NCI-H524 treated with DMSO at 0.1 percent for 48 hours (cell line): ENCODE measurements at regions not wholly inside any gene's neighbourhood (a gene's known extent, or its start where the extent isn't known, plus 50 kb on each side); places are given as distances from the start of the nearest gene placed in this dataset.
"Not testable (repeated sequence)": the region's sequence is repeated elsewhere in the genome, so short reads cannot be mapped to it uniquely, and the experiment has no call there.

ENCODE experiments used
- DNase-seq: peaks from one replicate; lab custom pipeline; 2025; lab: John Stamatoyannopoulos, UW

DNA sequence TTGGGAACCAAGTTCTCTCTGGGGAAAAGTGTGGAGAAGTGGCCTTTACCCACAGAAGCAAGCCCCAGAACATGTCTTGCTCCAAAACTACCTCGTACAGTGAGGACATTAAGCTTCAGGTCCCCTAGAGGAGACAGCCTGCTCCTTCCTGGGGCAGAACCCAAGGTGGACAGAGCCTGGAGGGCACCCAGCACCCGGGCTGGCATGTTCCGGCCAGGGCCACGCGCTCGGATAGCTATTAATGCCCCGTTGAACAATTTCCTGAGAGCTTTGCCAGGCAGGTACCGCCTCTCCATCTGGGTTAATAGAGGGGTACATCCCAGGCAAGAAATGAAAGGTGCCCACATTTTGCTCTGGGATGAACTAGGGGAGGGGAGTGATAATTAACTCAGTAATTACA, 169.0 kb upstream of the GRK3 start:
- DNase-seq, result no peak

DNA sequence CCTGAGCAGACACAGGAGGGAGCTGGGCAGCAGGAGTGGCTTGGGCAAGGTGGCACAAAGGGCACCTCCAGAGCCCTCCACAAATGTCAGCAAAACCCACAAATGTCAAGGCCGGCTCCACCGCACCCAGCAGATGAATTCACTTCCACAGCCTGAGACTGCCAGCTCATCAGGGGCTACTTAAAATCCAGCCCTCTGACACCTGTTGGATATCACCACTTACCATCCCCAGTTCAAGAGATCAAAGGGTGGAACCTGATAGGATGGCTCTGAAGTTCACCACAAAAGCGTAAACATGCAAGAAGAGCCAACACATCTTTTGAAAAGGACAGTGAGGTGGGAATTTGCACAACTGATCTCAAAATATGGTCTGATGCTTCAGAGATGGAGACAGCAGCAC, 168.6 kb upstream of the GRK3 start:
- DNase-seq, result no peak

DNA sequence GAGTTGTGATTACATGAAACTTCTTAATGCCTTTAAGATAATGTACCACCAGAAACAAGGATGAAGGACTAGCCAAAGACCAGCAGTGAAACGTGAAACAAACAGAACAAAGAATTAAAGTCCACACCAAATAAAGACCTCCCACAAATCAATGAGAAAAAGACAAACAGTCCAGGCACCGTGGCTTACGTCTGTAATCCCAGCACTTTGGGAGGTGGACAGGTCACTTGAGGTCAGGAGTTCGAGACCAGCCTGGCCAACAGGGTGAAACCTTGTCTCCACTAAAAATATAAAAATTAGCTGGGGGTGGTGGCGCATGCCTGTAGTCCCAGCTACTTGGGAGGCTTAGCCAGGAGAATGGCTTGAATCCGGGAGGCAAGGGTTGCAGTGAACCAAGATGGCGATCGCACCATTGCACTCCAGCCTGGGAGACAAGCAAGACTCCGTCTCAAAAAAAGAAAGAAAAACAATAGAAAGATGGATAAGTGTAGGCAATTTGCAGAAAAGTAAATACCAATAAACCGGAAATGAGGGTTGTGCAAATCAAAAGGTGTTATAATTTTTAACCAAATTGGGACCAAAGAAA, 167.8 kb upstream of the GRK3 start:
- no peak for DNase-seq

DNA sequence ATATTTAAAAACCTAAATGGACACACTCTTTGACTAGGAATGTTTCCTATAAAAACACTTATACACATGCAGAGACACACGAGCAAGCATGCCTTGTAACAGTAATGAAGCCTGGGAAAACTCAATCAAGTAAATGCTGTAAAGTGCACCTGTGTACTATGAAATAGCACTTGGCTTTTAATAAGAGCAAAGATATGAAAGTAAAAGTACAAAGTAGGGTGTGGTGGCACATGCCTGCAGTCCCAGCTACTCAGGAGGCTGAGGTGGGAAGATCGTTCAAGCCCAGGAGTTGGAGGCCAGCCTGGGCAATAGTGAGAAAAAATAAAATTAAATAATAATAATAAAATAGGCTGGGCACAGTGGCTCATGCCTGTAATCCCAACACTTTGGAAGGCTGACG, 166.9 kb upstream of the GRK3 start:
- DNase-seq, result no peak

DNA sequence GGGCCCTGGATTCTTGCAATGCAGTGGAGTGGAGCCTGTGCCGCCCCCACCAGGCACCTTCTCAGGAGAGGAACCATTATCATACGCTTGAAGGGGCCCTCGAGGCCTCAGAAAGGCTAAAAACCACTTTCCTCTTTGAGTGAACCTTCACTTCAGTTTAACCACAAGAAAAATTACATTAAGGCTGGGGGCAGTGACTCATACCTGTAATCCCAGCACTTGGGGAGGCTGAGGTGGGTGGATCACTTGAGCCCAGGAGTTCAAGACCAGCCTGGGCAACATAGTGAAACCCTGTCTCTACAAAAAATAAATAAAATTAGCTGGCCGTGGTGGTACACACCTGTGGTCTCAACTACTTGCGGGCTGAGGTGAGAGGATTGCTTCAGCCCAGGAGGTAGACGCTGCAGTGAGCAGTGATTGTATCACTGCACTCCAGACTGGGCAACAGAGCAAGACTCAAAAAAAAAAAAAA, 165.8 kb upstream of the GRK3 start:
- not testable (repeated sequence) for DNase-seq

DNA sequence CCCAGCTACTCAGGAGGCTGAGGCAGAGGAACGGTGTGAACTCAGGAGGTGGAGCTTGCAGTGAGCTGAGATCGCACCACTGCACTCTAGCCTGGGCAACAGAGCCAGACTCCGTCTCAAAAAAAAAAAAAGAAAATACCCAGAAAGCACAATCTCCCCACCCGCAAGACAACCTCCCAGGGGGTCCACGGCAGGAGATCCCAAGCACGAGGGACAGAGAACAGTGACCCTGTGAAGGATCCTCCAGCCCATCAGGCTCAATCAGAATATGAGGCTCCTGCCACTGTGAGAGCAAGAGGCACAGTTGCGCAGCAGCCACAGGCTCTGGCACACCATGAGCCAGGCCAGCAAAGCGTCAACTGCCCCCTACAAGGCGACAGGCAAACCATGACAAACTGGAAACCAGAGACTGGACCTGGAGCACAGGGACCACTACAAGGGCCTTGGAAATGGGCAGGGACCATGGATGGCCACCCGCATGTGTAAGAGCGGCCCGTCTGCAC, 164.8 kb upstream of the GRK3 start:
- DNase-seq, result no peak

DNA sequence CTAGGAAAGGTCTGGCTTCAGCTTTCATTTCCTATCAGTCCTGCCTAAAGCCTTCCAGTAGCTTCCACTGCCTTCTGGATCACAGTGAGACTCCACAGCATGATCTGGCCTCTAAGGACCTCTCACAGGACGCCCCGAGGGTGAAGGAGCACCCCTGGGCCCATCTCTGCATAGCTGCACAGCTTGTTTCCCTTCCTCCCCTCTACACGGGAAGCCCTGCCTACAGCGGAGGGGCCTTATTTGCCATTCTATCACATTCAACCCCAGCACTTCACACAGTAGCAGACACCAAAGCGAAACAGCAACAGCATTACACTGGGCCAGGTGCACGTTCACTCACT, 162.3 kb upstream of the GRK3 start:
- DNase-seq, result no peak

DNA sequence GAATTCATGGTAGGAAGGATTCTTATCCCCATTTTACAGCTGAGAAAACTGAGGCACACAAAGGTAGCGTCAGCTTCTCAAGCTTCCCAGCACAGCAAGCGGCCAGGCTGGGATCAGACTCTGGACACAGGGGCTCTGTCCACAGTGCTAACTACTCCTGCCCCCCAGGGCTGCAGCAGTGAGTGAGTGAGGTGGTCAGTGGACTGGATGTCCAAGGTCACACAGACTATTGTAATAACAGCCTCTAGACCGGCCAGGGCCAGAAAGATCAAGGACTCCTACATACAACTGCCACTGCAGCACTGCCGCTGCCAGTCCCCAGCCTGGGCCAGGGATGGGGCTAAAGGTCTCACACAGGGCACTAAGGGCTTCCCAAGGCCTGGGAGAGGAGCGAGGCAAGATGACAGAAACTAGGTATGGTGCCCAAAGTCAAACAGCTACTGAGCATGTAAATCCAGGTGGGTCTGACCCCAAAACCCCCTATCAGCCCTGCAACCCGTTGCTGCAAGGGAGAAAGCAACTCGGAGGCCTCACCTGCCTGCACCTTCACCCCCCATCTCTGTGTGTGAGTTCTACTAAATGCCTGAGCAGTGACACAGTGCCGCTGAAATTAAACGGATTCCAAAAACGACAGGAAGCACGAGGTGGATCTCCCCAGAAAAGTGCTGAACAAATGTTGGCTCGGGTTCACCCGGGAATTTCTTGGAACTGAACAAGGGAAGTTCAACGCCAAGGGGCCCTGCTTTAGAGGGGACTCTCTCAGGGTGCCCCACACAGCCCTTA, 161.8 kb upstream of the GRK3 start:
- DNase-seq, result no peak

DNA sequence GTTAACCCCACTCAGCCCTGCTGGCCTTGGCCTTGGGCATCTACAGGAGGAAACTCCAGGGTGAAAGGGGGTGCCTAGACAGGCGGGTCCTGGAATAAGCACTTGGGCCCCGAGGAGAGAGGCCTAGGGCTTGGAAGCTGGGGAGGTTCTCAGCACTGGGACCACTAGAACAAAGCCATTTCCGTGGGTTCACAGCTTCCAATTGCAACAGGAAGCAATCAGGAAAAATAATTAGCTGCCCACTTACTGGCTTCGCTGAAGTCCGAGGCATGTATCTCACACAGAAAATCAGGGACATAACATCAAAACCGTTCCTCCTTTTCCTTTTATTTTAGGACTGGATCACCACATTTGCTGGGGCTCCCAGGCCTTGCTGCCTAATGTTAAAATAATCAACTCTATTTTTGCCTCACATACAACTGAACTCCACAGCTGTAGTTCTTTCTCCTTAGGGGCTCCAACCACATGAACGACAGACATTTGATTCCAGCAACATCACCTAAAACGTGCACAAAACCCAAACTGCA, 161.1 kb upstream of the GRK3 start:
- DNase-seq, result no peak

DNA sequence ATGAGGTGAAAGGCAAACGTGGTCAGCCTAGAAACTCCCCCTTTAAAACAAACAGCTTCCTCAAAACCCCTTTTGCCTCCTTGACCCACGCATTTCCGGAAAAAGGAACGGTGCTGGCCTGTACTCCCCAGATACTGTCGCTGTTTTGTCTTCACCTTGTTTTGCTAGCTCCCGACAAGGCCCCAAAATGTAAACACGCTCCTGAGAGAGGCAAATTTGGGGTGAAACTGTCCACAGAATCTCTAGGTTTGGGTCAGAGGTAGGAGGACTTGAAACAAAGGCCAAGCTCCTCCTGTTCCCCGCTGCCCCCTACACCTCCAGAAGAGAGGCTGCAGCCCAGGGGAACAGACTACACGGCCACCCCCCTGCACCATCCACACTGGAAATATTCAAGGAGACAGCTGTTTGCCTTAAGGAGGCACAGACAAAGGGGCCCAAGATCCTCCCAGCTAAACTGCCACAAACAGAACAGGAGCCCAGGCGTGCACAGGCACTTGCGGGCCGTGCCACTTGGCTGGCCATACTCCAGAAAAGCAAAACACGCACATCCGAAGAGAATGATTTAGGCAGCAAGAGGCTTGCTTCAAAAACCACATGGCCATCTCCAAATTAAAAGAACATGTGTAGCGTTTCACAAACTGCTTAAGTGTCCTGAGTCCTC, 160.5 kb upstream of the GRK3 start:
- DNase-seq, result peak; percentile 43

DNA sequence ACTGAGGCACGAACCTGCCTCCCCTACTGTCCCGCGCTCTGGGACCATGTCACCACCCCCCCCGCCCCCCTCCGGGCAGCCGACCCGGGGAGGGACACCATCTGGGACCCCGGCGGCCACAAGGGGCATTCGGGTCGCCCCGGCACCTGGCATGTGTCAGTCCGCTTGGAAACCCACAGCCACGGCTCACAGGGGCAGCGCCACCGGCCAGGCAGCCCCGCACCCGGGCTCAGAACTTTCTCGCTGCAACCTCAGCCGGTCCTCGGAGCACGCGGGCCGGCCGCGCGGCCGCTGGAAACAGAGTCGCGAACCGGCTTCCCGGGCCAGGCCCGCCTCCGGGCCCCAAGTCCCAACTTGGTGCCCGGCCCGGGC, 159.9 kb upstream of the GRK3 start:
- no peak for DNase-seq

DNA sequence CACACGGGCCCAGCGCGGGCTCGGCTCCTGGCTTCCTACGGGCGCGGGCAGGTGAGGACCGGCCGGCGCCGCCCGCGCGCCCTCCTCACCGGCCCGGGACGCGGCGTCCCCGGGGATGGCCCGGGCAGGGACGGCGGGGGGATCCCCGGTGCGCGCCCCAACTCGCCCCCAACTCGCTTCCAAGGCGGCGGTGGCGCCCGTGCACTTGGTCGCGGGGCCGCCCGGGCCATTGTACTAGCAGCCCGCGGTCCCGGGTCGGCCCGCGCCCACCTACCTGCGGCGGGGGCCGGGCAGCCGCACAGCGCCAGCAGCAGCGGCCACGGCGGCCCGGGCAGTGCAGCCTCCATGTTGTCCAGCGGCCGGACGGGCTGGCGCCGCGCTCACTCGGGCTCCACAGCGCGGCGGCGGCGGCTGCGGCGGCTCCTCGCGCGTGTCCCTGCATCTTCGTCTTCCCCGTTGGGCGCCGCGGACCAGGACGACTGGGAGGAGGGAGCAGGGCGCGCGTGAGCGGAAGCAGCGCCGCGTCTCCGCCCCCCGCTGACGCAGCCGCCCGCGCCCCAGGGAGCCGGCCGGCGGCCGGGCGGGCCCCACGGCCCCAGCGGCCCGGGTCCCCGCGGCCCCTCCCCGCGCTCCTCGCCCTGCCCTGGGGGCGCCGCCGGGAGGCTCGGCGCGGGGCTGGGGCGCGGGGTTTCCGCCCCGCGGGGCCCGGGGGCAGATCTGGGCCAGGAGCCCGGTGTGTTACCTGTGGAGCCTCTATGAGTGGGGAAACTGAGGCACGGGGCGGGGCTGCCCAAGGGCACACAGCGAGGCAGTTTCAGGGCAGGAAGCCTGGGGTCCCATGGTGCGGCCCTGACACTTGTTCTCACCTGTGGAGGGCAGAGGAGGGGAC, 159.3 kb upstream of the GRK3 start:
- DNase-seq, result no peak

DNA sequence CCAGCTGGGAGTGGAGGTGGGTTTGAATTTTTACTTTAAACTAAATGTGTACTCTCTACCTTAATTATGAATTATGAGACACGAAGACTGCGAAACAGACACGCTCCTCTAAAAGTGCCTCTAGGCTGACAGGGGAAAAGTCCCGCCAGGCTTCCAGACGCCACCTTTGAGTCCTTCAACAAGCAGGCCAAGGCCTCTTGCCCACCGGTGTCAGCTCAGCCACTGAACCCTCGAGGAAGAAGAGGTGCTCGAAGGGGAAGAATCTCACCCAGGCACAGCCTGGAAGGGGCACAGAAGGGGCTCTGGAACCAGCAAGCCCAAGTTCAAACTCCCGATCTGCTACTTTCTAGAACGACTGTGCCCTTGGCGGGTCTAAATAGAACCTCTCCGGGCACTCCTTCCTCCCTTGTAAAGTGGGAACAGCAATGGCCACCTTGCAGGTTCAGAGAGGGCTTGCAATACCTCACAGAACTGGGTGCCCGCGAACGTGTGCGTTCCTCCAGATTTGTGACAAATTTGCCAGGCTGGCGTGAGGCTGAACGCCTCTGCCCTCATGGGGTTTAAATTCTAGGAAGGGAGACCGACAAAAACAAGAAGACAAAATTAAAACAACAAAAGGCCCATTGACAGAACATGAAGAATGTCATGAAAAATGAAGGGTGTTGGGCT, 158.5 kb upstream of the GRK3 start:
- DNase-seq, result no peak

DNA sequence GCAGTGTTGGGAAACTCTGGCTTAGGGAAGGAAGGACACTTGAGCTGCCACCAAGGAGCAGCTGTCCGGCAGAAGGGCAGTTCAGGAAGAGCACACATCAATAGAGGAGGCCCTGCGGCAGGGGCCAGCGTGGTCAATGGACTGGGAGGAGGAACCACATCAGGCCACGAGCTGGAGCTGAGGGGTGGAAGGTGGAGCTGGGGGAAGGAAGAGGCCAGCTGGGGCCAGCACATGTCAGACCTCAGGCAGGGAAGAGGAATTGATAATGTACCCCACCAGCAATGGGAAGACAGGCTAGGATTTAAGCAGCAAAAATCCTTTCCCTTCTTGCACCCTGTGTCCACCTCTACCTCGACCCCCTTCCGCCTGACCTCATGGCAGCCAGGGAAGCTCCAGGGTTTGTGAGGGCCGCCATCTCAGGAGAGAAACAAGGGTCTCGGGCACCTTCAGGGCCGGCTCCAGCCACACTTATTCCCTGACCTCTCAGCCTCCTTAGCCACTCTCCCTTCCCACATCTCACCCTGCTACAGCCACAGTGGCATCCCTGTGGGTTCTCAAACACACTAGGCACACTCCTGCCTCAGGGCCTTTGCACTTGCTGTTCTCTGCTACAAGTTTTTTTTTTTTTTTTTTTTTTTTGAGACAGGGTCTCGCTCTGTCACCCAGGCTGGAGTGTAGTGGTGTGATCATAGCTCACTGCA, 157.8 kb upstream of the GRK3 start:
- no peak for DNase-seq

DNA sequence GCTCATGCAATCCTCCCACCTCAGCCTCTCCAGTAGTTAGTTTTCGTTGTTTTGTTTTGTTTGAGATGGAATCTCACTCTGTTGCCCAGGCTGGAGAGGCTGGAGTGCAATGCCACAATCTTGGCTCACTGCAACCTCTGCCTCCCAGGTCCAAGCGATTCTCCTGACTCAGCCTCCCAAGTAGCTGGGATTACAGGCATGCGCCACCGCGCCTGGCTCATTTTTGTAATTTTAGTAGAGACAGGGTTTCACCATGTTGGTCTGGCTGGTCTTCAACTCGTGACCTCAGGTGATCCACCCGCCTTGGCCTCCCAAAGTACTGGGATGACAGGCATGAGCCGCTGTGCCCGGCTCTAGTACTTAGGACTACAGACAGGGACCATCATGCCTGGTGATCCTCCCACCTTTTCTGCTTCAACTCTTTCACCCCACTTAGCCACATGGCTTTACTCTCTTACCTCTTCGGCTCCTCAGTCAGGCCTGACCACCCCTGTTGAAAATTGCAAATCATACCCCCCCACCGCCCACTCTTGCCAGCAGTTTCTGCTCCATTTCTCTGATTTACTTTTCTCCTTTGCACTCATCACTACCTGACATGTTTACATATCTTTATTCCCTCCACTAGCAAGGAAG, 157.1 kb upstream of the GRK3 start:
- DNase-seq, result no peak

DNA sequence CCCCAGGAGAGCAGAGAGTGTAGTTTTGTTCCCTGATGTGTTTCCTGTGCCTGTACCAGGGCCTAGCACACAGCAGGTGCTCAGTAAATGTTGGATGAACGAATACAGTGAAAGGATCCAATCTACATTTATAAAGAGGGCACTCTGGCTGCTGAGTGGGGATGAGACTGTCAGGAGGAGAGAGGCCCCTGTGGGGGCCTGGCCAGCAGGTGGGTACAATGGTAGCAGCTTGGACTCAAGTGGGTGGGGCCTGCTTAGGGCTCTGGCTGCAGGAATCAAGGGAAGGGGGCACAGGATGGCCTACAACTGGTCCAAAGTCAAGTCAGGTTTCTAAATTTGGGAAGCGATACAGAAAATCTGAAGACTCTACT, 156.6 kb upstream of the GRK3 start:
- no peak for DNase-seq

DNA sequence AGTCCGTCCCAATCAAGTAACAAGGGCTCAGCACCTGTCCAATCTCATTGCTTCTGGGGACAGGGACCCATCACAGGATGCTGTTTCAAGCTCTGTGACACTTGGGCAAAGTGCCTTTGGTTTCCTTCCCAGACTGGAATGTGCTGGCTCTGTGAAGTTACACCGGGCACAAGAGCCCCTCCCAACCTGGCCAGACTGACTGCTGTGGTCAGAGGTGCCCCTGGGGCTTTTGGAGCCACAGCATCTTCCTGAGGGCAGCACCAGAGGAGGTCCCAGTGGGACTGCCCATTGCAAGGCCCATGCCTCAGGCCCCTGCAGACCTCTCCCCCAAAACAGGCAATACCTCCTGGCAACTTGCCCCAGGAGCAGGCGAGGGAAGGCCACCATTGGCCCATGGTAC, 155.2 kb upstream of the GRK3 start:
- no peak for DNase-seq

DNA sequence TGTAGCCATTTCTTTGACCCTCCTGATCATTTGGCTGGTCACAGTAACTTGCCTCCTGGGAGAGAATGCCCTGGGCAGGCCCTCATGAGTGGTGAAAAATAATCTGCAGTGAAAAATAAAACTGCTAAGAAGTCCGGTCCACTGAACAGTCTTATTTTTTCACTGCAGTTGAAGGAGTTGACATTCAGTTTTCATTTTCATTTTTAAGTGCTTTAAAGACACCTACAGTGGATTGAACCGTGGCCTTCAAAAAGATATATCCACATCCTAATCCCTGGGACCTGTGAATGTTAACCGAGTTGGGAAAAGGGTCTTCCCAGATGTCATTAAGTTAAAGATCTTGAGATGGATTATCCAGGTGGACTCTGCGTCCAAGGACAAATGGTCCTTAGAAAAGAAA, 153.6 kb upstream of the GRK3 start:
- DNase-seq, result no peak

DNA sequence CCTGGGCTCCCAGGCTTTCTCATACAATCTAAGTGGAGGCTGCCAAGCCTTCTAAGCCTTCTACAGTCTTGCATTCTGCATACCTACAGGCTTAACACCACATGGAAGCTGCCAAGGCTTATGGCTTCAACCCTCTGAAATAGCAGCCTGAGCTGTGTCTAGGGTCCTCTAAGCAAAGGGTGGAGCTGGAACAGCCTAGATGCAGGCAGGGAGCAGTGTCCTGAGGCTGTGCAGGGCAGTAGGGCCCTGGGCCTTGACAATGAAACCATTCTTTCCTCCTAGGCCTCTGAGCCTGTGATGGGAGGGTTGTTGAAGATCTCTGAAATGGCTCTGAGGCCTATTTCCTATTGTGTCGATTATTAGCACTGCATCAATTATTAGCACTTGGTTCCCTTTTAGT, 150.9 kb upstream of the GRK3 start:
- DNase-seq, result no peak

DNA sequence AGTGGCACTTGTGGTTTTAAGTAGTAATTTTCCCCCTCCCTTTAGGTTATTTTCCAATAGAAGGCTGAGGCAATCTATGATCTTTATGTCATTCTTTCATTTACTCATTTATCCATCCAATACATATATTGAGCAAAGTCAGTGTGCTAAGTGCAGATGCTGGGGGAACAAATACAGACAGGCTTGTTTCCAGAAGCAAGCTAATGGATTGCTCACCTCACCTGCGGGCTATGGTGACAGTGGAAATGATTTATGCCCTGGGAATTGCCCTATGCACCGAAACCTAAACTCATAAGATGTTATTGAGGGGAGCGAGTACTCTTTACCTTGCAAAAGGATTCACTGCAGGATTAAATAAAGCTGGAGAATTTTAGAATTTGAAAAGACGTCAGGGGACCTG, 148.7 kb upstream of the GRK3 start:
- DNase-seq, result not testable (repeated sequence)
